Uterus (tissue), 2 donors: ENCODE measurements at regions not wholly inside any gene's neighbourhood (a gene's known extent, or its start where the extent isn't known, plus 50 kb on each side); places are given as distances from the start of the nearest gene placed in this dataset.

ENCODE experiments used
- CTCF ChIP-seq, 4 experiments: fragments of 200-600 bp in 2 of 4; fragments of 450-650 bp in 2 of 4; sonication (generic) in 2 of 4; IDR thresholded peaks; one replicate each; pipeline ENCODE4 v1.5.1; 2016 to 2019; ENCODE audit warnings: antibody characterized with exemption in 4 of 4, mild to moderate bottlenecking in 2 of 4, moderate library complexity in 1 of 4
- POLR2A ChIP-seq, 2 donors: fragments of 450-650 bp; IDR thresholded peaks; one replicate each; pipeline ENCODE4 v1.6.1; 2016; ENCODE audit warnings: antibody characterized with exemption in 2 of 2, mild to moderate bottlenecking in 1 of 2, moderate library complexity in 1 of 2

- TF ChIP-seq CTCF (IDR thresholded peaks at IDR 0.05) (no peak), POLR2A (IDR thresholded peaks at IDR 0.05) (no peak)
These were observed 80.5 kb upstream of the SPATA31C2 start for GRCh38 chr9:88218726-88219125.
